ENCODE measurements at regions not wholly inside any gene's neighbourhood (a gene's known extent, or its start where the extent isn't known, plus 50 kb on each side); places are given as distances from the start of the nearest gene placed in this dataset.

DNA sequence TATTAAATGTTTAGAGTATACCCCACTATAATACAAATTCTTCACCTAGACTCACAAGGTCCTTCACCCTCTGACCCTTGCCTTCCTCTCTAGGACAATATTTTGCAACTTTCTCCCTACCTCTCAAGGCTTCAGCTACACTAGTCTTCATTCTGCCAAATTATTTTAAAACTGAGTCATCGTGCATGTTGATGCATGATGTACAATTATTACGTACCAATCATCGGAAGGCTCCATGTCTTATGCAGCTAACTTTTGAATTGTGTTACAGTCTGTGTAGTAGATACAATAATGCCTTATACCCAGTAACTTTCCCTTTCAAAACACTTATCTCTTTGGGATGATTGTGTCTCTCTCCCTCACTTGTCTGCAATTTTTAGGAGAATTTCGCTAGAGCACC, 98.5 kb upstream of the ROBO2 start:
- TF ChIP-seq, protein P1, sequence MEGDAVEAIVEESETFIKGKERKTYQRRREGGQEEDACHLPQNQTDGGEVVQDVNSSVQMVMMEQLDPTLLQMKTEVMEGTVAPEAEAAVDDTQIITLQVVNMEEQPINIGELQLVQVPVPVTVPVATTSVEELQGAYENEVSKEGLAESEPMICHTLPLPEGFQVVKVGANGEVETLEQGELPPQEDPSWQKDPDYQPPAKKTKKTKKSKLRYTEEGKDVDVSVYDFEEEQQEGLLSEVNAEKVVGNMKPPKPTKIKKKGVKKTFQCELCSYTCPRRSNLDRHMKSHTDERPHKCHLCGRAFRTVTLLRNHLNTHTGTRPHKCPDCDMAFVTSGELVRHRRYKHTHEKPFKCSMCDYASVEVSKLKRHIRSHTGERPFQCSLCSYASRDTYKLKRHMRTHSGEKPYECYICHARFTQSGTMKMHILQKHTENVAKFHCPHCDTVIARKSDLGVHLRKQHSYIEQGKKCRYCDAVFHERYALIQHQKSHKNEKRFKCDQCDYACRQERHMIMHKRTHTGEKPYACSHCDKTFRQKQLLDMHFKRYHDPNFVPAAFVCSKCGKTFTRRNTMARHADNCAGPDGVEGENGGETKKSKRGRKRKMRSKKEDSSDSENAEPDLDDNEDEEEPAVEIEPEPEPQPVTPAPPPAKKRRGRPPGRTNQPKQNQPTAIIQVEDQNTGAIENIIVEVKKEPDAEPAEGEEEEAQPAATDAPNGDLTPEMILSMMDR (IDR thresholded peaks at IDR 0.05) = no peak
- no peak for TF ChIP-seq POLR2A (IDR thresholded peaks at IDR 0.05)
